Putamen (tissue), 1 donor: ENCODE measurements at regions not wholly inside any gene's neighbourhood (a gene's known extent, or its start where the extent isn't known, plus 50 kb on each side); places are given as distances from the start of the nearest gene placed in this dataset.
"Not testable (repeated sequence)": the region's sequence is repeated elsewhere in the genome, so short reads cannot be mapped to it uniquely, and the experiment has no call there.

Experiments used
- DNase-seq: peaks from one replicate; pipeline ENCODE4 v3.0.0-alpha.2; 2016; ENCODE audit warnings: low spot score

DNA sequence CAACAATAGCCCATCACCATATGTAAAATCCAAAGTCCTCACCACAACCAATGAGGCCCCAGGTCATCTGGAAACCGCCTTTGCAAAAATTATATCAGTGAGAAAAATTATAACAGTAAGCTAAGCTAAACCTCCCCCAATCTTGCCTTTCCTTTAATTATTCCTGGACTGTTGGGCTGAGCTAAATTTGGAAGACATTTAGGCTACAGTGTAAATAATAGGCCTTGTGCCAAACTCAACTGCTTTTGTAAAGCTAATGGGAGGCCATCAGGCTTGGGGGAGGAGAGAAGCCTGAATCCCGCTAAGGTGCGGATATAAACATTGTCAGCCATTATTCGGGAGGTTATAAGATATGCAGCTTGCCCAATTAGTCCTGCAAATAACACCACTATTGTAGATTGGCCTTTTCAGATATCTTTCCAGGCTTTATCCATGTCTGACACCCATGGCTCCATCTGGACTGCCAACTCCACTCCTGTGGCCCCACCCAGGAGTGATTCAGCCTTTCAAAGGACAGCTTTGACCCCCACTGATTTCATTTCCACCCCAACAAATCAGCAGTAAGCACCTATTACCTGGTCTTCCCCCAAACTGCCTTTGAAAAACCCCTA lies 53.0 kb upstream of the CA12 start:
- no peak for DNase-seq

DNA sequence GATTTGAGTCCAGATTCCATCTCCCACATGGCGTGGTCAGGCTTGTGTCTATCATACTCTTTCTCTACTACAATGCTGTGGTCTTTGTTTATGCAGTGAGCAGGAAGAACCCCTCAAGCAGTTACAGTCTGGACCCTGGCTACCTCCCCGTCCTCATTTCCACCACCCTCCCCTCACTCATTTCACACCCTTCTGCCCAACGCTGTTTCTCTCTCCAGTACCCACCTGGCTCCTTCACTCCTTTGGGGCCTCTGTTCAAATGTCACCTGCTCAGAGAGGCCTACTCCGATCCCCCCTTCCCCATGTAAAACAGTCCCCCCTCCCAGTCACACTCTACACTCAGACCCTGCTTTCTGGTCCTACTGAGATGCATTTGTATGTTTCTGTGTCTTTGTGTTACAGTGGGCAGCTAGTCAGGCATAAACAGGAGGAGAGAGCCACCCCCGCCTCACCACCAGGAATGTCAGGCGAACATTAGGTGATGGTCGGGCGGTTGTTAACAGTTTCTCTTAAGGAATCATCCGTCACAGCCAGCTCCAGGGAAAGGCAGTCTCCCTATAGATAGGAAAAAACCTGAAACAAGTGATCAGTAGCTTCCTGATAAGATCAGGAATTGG lies 53.7 kb upstream of the CA12 start:
- DNase-seq, result no peak

DNA sequence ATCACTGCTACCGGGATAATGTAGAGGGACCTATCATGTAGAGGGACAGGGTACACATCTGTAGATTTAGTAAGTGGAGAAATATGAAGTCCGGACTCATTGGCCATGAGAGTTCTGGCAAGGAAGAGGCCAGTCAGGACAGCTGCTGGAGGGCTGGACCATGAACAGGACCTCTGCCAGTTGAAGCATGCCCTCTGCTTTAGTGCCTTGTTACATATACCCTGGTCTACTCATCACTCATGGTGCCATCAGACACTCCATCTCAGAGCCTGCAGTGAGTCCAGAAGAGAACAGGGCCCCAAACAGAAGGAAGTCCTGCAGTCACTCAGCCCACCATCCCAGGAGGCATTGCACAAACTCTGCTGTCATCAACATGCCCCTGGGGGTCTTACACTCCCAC lies 54.7 kb upstream of the CA12 start:
- no peak for DNase-seq

DNA sequence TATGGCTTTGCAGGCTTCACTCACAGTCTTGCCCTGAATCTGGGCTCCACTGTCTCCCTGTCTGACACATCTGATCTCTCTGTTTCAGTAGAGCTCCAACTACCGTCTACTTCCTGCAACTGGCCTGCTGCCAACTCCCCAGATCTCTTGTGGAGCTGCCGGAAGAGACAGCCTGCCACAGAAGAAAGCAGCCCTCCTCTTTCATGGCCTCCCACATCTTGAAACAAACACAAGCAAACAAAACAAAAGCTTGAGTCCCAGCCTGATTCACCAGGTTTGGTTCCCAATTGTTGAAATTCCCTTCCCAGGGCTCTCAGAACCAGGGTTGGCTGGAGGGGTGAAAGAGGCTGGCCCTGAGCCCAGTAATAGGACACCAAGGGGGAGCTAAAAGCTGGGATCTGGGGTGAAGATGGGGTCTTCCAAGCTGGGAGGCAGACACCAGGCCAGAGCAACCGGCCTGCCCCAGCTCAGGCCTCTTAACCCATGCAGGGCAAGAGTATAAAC lies 55.3 kb upstream of the CA12 start:
- DNase-seq, result peak; percentile 71

DNA sequence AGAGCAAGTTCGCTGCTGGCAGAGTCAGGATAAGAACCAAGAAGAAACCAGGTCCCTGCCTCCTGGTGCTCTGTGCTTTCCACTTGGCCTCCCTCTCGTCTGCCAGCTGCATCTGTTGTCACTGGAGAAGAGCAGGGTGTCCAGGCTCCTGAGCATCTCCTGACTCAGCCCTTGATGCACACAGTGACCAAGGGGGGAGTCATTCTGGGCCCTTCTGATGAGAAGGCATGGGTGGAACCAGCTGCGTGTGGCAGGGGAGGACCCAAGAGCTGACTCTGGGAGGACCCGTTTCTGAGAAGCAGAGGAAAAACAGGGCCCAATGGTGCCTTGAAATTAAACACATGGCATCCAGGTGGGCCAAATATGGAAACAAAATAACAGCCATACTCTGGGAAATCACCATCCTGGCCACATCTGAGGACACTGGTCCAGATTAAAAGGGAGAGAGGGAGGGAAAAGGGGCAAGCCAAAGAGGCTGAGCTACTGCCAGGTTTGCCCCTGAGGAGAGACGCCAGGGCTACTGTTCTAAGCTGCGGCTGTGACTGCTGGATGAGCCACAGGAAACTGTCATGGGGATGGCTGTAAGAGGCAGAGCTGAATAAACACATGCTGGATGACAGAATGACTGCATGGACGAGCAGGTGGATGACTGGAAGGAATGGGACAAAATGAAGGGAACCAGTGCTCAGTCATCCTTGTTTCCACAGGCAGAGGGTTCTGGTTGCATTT lies 58.1 kb upstream of the CA12 start:
- no peak for DNase-seq

DNA sequence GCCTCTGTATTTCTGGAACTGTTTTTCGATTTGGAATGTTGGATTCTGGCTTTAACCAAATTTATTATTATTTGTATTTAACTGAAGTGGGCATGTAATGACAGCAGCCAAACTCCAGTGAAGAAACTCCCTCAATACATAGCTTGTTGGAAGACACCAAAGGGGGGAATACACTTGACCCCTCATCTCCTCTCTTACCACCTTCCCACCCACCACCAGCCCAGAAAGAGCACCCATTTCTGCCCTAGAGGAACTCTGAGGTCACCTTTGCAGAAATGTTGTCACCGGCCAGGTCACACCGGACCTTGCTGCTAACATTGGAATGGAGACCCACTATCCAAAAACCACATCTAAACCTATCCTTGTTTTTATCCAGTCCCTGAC lies 58.6 kb upstream of the CA12 start:
- DNase-seq, result no peak

DNA sequence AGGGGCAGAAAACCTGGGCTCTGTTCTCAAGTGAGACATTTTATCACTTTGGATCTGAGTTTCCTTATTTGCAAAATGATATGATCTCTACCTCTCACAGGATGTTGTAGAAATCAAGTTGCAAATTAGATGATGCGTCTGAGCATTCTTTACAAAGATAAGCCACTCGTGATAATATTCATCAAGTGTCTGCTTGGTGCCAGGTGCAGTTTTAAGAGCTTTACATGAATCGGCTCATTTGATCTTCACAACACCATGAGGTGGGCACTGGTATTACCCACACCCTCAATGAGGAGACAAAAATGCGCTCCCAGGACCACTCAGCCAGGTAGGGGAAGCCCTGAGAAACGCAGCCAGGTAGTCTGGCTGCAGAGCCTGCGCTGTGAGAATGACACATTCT lies 59.1 kb upstream of the CA12 start:
- DNase-seq, result no peak

DNA sequence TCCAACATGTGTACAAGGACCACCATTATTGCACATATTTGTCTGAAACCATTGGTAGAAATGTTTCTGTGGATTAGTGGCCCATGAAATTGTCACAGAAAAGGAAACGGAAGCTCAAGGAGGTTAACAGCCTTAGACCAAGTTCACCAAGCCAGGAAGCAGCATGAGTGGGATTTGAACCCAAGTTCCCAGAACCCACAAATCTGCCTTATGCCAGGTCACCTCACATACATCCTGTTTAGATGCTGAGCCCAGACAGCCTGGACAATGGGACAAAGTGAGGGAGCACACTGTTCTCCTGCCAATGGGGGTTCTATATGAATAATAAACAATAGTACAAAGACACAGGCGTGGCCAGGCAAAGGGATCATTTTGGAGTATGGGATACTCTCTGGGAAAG lies 59.6 kb upstream of the CA12 start:
- DNase-seq, result no peak

DNA sequence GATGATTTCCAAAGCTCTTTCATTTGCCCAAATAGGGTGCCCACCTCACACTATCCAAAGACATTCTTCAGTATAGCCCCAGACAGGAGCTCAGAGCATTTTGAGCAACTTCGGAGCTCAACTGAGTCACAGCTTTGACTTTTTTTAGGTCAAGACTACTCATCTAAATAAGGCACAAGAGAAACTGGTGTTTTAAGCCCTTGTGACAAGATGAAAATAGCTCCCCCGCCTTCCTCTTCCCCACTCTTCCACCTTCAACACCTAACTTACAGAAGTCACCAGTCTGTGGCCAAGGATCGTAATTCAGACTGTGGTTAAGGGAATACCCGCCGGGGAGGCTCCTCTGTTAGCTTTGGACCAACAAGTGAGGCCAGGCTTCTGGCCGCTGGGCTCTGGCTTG lies 60.4 kb upstream of the CA12 start:
- DNase-seq, result peak; percentile 42

DNA sequence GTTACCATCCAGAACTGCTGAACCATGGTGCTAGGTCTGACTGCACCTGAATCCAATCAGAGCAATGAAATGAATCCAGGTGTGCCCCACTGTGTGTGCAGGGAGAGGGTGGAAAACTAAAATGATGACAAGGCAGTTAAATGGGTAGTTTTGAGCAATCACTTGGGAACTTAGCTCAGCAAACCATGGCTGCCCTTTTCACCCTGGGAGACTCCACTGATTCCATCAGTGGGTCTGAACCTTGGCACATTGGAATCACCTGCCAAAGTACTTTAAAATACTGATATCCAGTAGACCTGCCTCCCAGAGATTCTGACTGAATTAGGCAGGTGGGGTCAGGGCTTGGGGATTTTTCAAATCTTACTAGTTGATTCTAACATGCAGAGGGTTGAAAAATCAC lies 59.8 kb upstream of the USP3 start:
- no peak for DNase-seq

DNA sequence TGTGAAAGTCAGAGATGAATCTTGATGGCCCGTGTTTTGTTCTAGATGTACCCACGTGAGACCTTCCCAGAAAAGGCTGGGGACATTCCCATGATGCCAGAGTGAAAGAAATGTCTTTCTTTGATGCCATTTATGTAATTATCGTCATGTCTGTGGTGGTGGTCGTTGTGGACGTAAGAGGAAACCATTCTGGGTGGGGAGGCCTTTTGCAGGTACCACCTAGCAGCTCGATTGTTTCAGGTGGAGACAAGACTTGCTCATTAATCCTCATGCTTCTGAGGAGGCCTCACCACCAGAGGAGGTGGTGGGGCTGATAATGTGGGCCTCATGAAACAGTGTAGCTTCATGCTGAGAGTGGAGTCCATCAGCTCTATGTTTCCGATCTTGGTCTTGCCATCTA lies 58.1 kb upstream of the USP3 start:
- DNase-seq, result no peak

DNA sequence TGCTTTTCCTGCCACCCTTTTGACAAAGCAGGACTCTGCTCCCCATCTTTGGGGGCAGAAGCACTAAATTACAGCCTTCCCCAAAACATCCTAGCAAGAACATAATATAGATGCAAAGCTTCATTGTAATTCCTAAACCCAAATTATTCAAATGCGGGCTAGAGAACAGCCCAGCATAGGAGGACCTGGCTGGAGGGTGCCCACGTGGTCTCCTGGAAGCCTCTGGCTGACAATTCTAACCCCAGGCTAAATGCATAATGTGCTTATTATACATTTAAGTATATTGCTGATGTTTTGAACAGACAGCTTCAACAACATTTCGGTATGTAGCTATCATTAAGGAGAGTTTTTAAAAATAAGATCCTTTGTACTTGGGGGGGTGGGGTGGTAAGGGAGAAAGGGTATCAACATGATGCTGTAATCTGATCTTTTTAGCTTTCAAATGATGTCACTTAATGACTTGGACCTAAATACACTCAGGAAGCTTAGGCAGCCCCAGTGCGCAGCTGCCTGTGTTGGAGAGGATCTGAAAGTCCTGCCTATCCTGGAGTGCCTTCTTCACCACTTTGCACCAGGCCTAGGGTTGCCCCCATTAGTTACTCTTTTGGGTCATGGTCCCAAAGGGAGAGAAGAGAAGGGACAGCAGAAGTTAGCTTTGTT lies 57.2 kb upstream of the USP3 start:
- DNase-seq, result no peak

DNA sequence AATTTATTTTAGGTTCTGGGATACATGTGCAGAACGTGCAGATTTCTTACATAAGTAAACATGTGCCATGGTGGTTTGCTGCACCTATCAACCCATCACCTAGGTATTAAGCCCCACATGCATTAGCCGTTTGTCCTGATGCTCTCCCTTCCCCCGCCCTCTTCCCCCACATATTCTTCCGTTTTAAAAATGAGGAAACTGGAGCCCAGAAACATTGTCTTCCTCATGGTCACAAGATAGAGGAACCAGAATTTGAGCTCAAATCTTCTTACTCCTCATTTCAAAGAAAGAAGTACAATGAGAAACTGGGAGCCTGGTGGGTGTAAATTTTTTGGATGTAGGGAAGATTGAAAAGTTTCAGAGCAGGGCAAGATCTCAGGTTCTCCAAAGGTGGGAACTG lies 56.1 kb upstream of the USP3 start:
- DNase-seq, result no peak

DNA sequence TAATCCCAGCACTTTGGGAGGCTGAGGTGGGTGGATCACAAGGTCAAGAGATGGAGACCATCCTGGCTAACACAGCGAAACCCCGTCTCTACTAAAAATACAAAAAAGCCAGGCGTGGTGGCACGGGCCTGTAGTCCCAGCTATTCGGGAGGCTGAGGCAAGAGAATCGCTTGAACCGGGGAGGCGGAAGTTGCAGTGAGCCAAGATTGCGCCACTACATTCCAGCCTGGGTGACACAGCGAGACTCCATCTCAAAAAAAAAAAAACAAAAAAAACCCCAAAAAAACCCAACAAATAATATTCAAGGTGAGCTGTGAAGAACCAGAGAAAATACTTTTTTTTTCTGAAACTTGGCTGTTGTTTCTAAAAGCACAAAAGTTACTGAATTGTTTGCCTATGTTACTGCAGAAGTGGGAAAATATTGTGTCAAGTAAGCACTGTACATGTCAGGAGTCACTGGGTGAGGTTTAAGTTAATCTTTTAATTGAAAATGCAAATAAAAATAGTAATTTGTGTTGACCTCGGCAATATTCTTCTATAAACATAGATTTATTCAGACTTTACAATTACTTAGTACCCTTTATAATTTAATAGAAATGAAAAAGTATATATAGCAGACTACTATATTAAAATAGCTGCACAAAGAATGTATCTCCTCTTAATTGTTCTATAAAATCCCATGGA lies 55.4 kb upstream of the USP3 start:
- not testable (repeated sequence) for DNase-seq

DNA sequence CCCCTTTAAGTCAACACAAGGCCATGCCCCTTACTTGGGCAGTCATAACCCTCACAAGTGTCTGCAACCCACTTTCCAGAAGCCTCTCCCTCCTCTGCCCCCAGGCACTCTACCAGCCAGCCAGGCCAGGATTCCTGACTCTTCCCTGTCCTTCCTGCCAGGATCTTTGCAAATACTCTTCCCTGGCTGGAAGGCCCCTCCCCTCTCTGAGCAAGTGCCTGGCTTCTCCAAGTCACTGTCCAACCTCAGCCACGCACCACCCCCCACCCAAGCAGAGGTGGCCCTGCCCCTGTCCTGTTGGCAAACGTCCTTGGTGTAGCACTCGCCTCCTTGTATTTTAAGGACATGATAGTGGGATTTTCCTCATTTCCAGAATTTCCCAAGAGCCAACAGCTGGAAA lies 54.7 kb upstream of the USP3 start:
- no peak for DNase-seq

DNA sequence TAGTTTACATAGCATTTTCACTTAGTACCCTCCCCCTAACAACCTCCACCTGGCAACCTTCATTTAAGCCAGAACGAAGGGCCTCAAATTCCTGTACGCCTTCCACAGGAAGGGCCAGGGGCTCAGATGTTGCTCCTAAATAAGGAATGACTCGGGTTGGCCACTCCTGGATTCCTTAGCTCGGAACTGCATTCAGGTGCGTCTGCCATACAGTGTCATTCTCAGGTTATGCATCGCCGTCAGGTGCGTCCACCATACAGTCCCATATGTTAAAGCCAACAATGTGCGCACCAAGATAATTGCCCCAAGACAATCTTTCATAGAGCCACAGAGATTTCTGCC lies 53.5 kb upstream of the USP3 start:
- no peak for DNase-seq

DNA sequence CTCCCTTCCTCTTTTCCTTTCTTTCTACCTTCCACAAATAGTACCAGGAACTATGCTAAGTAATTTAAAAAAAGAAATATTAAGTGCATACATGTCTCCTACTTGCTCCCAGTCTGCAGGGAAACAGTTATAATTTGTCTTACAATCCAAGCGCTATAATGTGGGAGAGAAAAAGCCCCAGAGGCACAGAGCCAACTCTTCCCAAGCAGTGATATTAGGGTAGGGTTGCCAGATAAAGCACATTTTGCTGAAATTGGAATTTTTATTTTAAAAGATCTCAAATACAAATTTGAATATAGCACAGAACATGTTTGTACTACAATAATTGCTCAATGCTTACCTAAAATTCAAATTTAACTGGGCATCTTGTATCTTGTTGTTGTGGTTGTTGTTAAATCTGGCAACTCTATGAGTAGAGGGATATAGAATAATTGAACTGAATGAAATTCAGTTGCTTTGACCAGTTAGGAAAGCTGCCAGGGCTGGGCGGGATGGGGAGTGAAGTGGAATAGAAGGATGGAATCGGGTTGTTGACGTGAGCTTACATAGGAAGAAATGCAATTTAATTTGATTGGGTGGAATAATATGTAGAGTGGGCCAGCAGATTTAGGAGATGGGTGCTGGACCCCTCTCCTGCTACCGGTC lies 52.6 kb upstream of the USP3 start:
- DNase-seq, result no peak

DNA sequence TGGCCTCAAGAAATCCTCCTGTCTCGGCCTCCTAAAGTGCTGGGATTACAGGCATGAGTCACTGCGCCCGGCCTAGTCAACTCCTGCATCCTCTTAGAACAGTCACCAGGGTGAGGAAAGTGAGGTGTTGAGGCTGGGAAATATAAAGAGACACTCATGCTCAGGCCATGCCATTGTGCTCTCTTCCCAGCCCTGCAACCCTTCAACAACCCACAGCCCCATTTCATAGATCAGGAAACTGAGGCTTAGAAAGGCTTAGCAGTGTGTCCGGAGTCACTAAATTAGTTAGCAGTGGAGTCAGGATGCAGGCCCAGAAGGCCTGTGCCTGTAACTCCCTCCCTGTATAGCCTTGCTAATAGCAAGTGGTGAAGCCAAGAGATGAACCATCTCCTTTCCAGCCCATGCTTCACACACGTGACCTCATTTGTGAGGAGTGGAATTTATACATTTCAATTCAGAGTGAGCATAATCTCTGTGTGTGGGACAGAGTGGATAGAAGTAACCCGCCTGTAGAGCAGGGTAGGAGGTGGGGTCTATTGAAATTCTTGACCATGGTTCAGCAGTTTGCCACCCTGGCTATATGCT lies 51.7 kb upstream of the USP3 start:
- no peak for DNase-seq

DNA sequence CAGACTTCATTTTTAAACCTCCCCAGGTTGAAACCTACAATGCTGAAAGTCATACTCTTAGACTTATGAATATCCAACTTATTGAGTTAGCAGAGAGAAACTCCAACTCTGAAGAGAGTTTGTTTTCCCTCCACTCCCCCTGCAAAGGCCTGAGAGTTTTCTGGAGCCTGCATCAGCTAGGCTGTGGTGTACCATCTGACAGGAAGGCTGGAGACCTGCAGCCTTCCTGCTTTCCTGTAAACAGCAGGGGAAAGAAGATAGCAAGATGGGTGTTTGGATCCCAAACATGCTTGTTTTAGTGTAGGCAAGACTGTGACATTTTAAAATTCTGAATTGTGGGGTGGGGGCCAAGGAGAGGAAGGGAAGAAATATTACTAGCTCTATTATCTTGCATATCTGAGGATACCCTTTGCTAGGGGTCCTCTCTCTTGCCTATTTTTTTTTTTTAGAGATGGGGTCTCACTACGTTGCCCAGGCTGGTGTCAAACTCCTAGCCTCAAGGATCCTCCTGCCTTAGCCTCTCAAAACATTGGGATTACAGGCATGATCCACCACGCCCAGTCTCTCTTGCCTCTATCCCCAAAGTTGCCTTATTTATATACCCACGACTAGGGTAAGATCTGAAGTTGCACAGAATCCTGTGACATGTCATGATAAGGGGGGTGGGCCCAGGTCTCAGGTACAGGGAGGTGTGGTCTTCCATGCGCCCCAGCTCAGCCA lies 51.0 kb upstream of the USP3 start:
- DNase-seq, result no peak

DNA sequence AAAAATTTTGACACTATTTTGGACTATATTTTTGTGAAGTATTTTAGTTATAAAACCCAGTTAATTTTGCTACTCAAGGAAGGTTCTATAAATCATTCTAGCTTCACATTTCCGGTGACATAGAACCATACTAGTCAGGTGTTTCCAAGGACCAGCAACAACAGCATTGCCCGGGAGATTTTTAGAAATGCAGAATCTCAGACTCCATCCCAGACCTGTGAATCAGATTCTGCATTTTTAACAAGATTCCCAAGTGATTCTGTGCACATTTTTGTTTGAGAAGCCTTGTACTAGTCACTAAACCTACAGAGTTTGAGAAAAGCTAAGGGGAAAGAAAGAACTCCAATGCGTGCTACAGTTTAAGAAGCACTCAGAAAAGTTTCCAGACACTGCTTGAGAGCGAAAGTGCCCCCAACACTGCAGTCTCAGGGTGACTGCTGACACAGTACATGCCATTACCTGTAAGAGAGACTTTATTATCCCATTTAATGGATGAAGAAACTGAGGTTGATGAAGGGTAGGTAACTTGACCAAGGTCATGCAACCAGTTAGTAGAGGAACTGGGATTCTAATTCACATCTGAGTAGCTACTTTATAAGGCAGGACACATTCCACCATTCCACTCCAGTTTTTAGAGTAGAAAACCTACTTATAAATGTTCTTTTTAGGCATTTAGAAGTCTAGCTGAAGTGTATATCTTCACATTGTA lies 49.7 kb upstream of the USP3 start:
- DNase-seq, result no peak
